Psoas muscle (tissue), 7 donors: ENCODE measurements at regions not wholly inside any gene's neighbourhood (a gene's known extent, or its start where the extent isn't known, plus 50 kb on each side); places are given as distances from the start of the nearest gene placed in this dataset.

Experiments
- ATAC-seq, 4 donors: fragments of 200-7000 bp; cut with Tn5 transposase; one replicate each; pipeline ENCODE4 v1.9.1; 2020; ENCODE audit warnings: moderate library complexity in 3 of 4, mild to moderate bottlenecking in 2 of 4
- DNase-seq, 2 donors: peaks; one replicate each; pipeline ENCODE4 v3.0.0-alpha.2; 2020
- H3K27ac ChIP-seq: fragments of 200-600 bp; one replicate; pipeline ENCODE4 v1.8.0; 2022
- H3K27me3 ChIP-seq, 3 donors: fragments of 200-600 bp in 1 of 3; one replicate each; pipeline versions ENCODE4 v1.6.1 to v1.8.0; 2013 to 2022; ENCODE audit warnings: low read length in 2 of 3, mild to moderate bottlenecking in 2 of 3, moderate library complexity in 1 of 3; ENCODE audit not compliant: insufficient read depth in 3 of 3
- H3K36me3 ChIP-seq, 2 donors: fragments of 200-600 bp in 1 of 2; one replicate each; pipeline versions ENCODE4 v1.6.1 to v1.8.0; 2013 to 2022; ENCODE audit warnings: low read depth in 1 of 2, mild to moderate bottlenecking in 1 of 2, moderate library complexity in 1 of 2; ENCODE audit not compliant: insufficient read depth in 1 of 2
- H3K4me1 ChIP-seq: fragments of 200-600 bp; one replicate; pipeline ENCODE4 v1.8.0; 2022
- H3K4me3 ChIP-seq: fragments of 200-600 bp; one replicate; pipeline ENCODE4 v1.8.0; 2022; ENCODE audit warnings: mild to moderate bottlenecking
- H3K9me3 ChIP-seq: fragments of 200-600 bp; one replicate; pipeline ENCODE4 v1.8.0; 2022
- CTCF ChIP-seq: fragments of 200-600 bp; IDR thresholded peaks from one replicate; pipeline ENCODE4 v1.8.0; 2022; ENCODE audit warnings: antibody characterized with exemption
- whole genome bisulfite sequencing, 3 donors: extraction: QIAGEN DNeasy Blood & Tissue Kit; methylation state at CpG; one replicate each; pipeline versions ENCODE4 v1.1.6 to v1.1.7; 2013; 5-methylcytosine and 5-hydroxymethylcytosine counted together
- intact Hi-C, 2 donors: fragments of 100-400 bp; cut with DNase I; formaldehyde crosslinking; loops; one replicate each; pipeline versions ENCODE4 v1.11.0 to v1.14.2; 2022
- donor health status: healthy with polysubstance abuse.
- donor health status: DM: no; HTN: no; CAD: no; lungs with moderate emphysema.
- donor health status: Bipolar disorder and iron deficiency.
- donor health status: healthy.
- donor health status: DM: yes; HTN: yes; CAD: no.
- donor health status: DM: no; HTN: no; CAD: no.
- donor health status: DM: yes; HTN: yes; CAD: no.

- ATAC-seq, result no peak
- no peak for DNase-seq
- Histone ChIP-seq H3K27me3 (no peaks in the 10 kb centered on the region), H3K27ac (no peak overlapping the region), H3K36me3 (no peaks in the 10 kb centered on the region), H3K4me3 (no peak overlapping the region), H3K4me1 (no peaks in the 10 kb centered on the region), H3K9me3 (no peaks in the 10 kb centered on the region)
- TF ChIP-seq CTCF, result no peak
- 70 to 73% (median 72%) methylated on average over 4 of the region's 4 CpGs for WGBS, 3 donors
- intact Hi-C loops, result no loop called here
Observed at GRCh38 chr12:107967170-107967569, 161.9 kb upstream of the WSCD2 start.

GRCh38 chr12:107973950-107974349 lies 155.1 kb upstream of the WSCD2 start:
- no peak overlapping the region for H3K4me3 ChIP-seq
- no peak overlapping the region for H3K27ac ChIP-seq
- no peaks in the 10 kb centered on the region for H3K27me3 ChIP-seq
- no peak for TF ChIP-seq CTCF
- no peaks in the 10 kb centered on the region for H3K9me3 ChIP-seq
- no peaks in the 10 kb centered on the region for H3K36me3 ChIP-seq
- no peaks in the 10 kb centered on the region for H3K4me1 ChIP-seq
- ATAC-seq (no peak), DNase-seq (no peak)
- intact Hi-C loops, result no loop called here

- Histone ChIP-seq H3K36me3 (no peaks in the 10 kb centered on the region), H3K27ac (no peak overlapping the region), H3K9me3 (no peaks in the 10 kb centered on the region), H3K4me1 (no peaks in the 10 kb centered on the region), H3K4me3 (no peak overlapping the region), H3K27me3 (no peaks in the 10 kb centered on the region)
- intact Hi-C loops, result no loop called here
- ATAC-seq (no peak), DNase-seq (no peak)
- no peak for TF ChIP-seq CTCF
Observed at GRCh38 chr12:107976331-107976730, 152.8 kb upstream of the WSCD2 start.

- Histone ChIP-seq H3K36me3 (no peaks in the 10 kb centered on the region), H3K27me3 (no peaks in the 10 kb centered on the region), H3K4me3 (no peak overlapping the region), H3K4me1 (no peaks in the 10 kb centered on the region), H3K27ac (no peak overlapping the region), H3K9me3 (no peaks in the 10 kb centered on the region)
- ATAC-seq (no peak), DNase-seq (no peak)
- intact Hi-C loops, result no loop called here
- no peak for TF ChIP-seq CTCF
- 60 to 67% (median 61%) methylated on average over 5 of the region's 5 CpGs for WGBS, 3 donors
Observed at GRCh38 chr12:107978201-107978600, 150.9 kb upstream of the WSCD2 start.

GRCh38 chr12:107978641-107979040 lies 150.4 kb upstream of the WSCD2 start:
- Histone ChIP-seq H3K27ac (no peak overlapping the region), H3K27me3 (no peaks in the 10 kb centered on the region), H3K36me3 (no peaks in the 10 kb centered on the region), H3K4me1 (no peaks in the 10 kb centered on the region), H3K9me3 (no peaks in the 10 kb centered on the region), H3K4me3 (no peak overlapping the region)
- 70 to 73% (median 70%) methylated on average over 4 of the region's 4 CpGs for WGBS, 3 donors
- intact Hi-C loops, result no loop called here
- DNase-seq, result no peak
- ATAC-seq, result no peak
- TF ChIP-seq CTCF, result no peak
